K562 (cell line): ENCODE measurements at regions not wholly inside any gene's neighbourhood (a gene's known extent, or its start where the extent isn't known, plus 50 kb on each side); places are given as distances from the start of the nearest gene placed in this dataset.

Experiments
- ATAC-seq: fragments of 200-7000 bp; cut with Tn5 transposase; 3 replicates; pipeline ENCODE4 v1.9.1; 2020; ENCODE audit warnings: moderate library complexity
- BruUV-seq: library from RNA; stranded (reverse); fragments of 400-500 nt; replicated peaks from 2 replicates; lab custom pipeline; 2021; lab: Mats Ljungman, UMichigan
- CTCF ChIA-PET: fragments of 300-600 bp; formaldehyde crosslinking; extraction: SDS; loops from one replicate; lab custom pipeline; 2021; ENCODE audit warnings: low intra/inter-chr PET ratio; lab: Yijun Ruan, JAX
- POLR2A ChIA-PET: fragments of 300-600, 350-650 bp; sonication (Branson Sonifier 250); formaldehyde crosslinking; extraction: SDS; loops from one replicate; lab custom pipeline; 2021; ENCODE audit warnings: antibody characterized with exemption, inconsistent platforms; lab: Yijun Ruan, JAX
- DNase-seq, 4 experiments: peaks; one replicate each; pipeline versions ENCODE4 v3.0.0 to v3.0.0-alpha.2; 2011 to 2018; ENCODE audit warnings: low spot score in 3 of 4, mixed read lengths in 3 of 4; ENCODE audit errors: extremely low read depth in 1 of 4
- FAIRE-seq: peaks from 2 replicates; lab custom pipeline; 2011; peaks lifted over from hg19 to GRCh38; lab: Jason Lieb, UNC
- H2AFZ ChIP-seq: 2 replicates; pipeline ENCODE4 v1.6.0; 2011; ENCODE audit warnings: low read depth, low read length, control low read depth, inconsistent platforms
- H3K27ac ChIP-seq: fragments of 200-600 bp; 3 replicates; pipeline ENCODE4 v1.8.0; 2011; ENCODE audit warnings: low read depth, mild to moderate bottlenecking, control low read depth, inconsistent platforms, low read length, moderate library complexity, mixed read lengths; ENCODE audit errors: extremely low read depth
- H3K27me3 ChIP-seq, 2 experiments: fragments of 300-600 bp in 1 of 2; 2 replicates in 1 of 2; 3 replicates in 1 of 2; pipeline versions ENCODE4 v1.6.0 to v1.8.0; 2011; ENCODE audit warnings: inconsistent platforms in 2 of 2, low read length in 2 of 2, mild to moderate bottlenecking in 1 of 2, mixed read lengths in 1 of 2, moderate library complexity in 1 of 2; ENCODE audit not compliant: control insufficient read depth in 2 of 2, insufficient read depth in 2 of 2
- H3K36me3 ChIP-seq: fragments of 300-600 bp; 3 replicates; pipeline ENCODE4 v1.8.0; 2011; ENCODE audit warnings: mild to moderate bottlenecking, low read length, inconsistent platforms; ENCODE audit not compliant: control insufficient read depth, insufficient read depth
- H3K4me1 ChIP-seq, 2 experiments: fragments of 200-600 bp in 1 of 2; replicated peaks in 1 of 2; 2 replicates in 1 of 2; 3 replicates in 1 of 2; pipeline versions ENCODE4 v1.5.1 to v1.8.0; 2011; ENCODE audit warnings: inconsistent platforms in 2 of 2, low read length in 2 of 2, mild to moderate bottlenecking in 1 of 2, mixed read lengths in 1 of 2, moderate library complexity in 1 of 2; ENCODE audit not compliant: control insufficient read depth in 2 of 2, insufficient read depth in 2 of 2
- H3K4me2 ChIP-seq: 2 replicates; pipeline ENCODE4 v1.6.1; 2011; ENCODE audit warnings: low read length, control low read depth, inconsistent platforms, mixed read lengths; ENCODE audit not compliant: insufficient read depth
- H3K4me3 ChIP-seq: fragments of 200-600 bp; sonication (generic), shearing (Covaris generic); 2 replicates; pipeline ENCODE4 v1.5.1; 2016; ENCODE audit warnings: control low read depth, inconsistent platforms
- H3K79me2 ChIP-seq: fragments of 200-600 bp; 3 replicates; pipeline ENCODE4 v1.8.0; 2011; ENCODE audit warnings: low read length, inconsistent platforms; ENCODE audit not compliant: control insufficient read depth, insufficient read depth
- H3K9ac ChIP-seq, 2 experiments: 2 replicates each; pipeline versions ENCODE4 v1.6.0 to v1.6.1; 2011; ENCODE audit warnings: low read depth in 2 of 2, low read length in 2 of 2, control low read depth in 1 of 2, inconsistent platforms in 1 of 2, mild to moderate bottlenecking in 1 of 2, mixed read lengths in 1 of 2; ENCODE audit not compliant: insufficient read depth in 1 of 2
- H3K9me1 ChIP-seq: one replicate; pipeline ENCODE4 v1.6.0; 2011; ENCODE audit warnings: inconsistent platforms, mild to moderate bottlenecking, low read length, moderate library complexity; ENCODE audit not compliant: control insufficient read depth, insufficient read depth
- H3K9me3 ChIP-seq: replicated peaks from 2 replicates; pipeline ENCODE4 v1.5.1; 2011; ENCODE audit warnings: low read depth, low read length, inconsistent platforms; ENCODE audit not compliant: control insufficient read depth, insufficient read depth
- H4K20me1 ChIP-seq: replicated peaks from 2 replicates; pipeline ENCODE4 v1.6.1; 2011; ENCODE audit warnings: low read length, inconsistent platforms, mixed read lengths; ENCODE audit not compliant: control insufficient read depth, insufficient read depth
- ADNP ChIP-seq: fragments of 200-800 bp; sonication (Bioruptor generic); IDR thresholded peaks from 2 replicates; pipeline ENCODE4 v1.6.1; 2016; ENCODE audit warnings: missing genetic modification characterization, missing compliant biosample characterization
- CTCFL ChIP-seq: IDR thresholded peaks from 2 replicates; pipeline ENCODE4 v1.6.1; 2011; ENCODE audit warnings: borderline replicate concordance, low read depth, mild to moderate bottlenecking, moderate library complexity, low read length; ENCODE audit not compliant: insufficient read depth, poor library complexity, severe bottlenecking
- RFX7 ChIP-seq: fragments of 250-450 bp; sonication (Bioruptor Pico); IDR thresholded peaks from 2 replicates; pipeline ENCODE4 v1.5.1; 2021; ENCODE audit warnings: mild to moderate bottlenecking
- SNRNP70 ChIP-seq: fragments of 200-400 bp; formaldehyde crosslinking; optimal IDR thresholded peaks from 2 replicates; pipeline ENCODE3; 2017; ENCODE audit warnings: low read depth, low read length
- ZEB2 ChIP-seq: fragments of 450-650 bp; IDR thresholded peaks from 2 replicates; pipeline ENCODE4 v1.6.1; 2016
- ZNF507 ChIP-seq: conservative IDR thresholded peaks from 2 replicates; pipeline ENCODE4 v1.6.1; 2017; ENCODE audit warnings: missing genetic modification characterization, missing compliant biosample characterization
- WGBS: fragments of 100-300 bp; shearing (Covaris generic); methylation state at CpG from one replicate; pipeline ENCODE4 v1.1.6; 2016; ENCODE audit warnings: low coverage, mixed read lengths; ENCODE audit not compliant: insufficient coverage; ENCODE audit errors: missing lambda C conversion rate; 5-methylcytosine and 5-hydroxymethylcytosine counted together
- in situ Hi-C: fragments of 300-500 bp; cut with MboI; formaldehyde crosslinking; loops from 4 replicates; pipeline ENCODE4 v1.15.0; 2018; ENCODE audit warnings: inconsistent platforms, mixed read lengths
- intact Hi-C: fragments of 100-400 bp; cut with micrococcal nuclease; formaldehyde crosslinking; loops from 2 replicates; pipeline ENCODE4 v1.14.2; 2022

GRCh38 chr11:39239553-39239952 is 2219.9 kb downstream of the LRRC4C start:
- no peaks in the 10 kb centered on the region for H4K20me1 ChIP-seq
- TF ChIP-seq ZEB2 (no peak), RFX7 (CRISPR knock-in tag) (no peak), ZNF507 (tag) (no peak), ADNP (tag) (no peak), SNRNP70 (no peak), CTCFL (no peak)
- in situ Hi-C loops (no loop called here), intact Hi-C loops (no loop called here)
- ATAC-seq = no peak
- H2AFZ ChIP-seq = no peak overlapping the region
- POLR2A ChIA-PET = no interaction called here
- FAIRE-seq = no peak
- WGBS = 3% methylated on average over 3 of the region's 3 CpGs
- no peaks in the 10 kb centered on the region for H3K79me2 ChIP-seq
- no peak overlapping the region for H3K27ac ChIP-seq
- no peak overlapping the region for H3K4me3 ChIP-seq
- H3K9ac ChIP-seq = no peak overlapping the region
- H3K27me3 ChIP-seq = no peaks in the 10 kb centered on the region
- H3K9me3 ChIP-seq = no peaks in the 10 kb centered on the region
- H3K9me1 ChIP-seq = no peaks in the 10 kb centered on the region
- H3K36me3 ChIP-seq = no peaks in the 10 kb centered on the region
- DNase-seq = no peak
- BruUV-seq = no TSS peak
- H3K4me2 ChIP-seq = no peak overlapping the region
- CTCF ChIA-PET = no interaction called here
- no peaks in the 10 kb centered on the region for H3K4me1 ChIP-seq
